ENCODE measurements at regions not wholly inside any gene's neighbourhood (a gene's known extent, or its start where the extent isn't known, plus 50 kb on each side); places are given as distances from the start of the nearest gene placed in this dataset.

DNA sequence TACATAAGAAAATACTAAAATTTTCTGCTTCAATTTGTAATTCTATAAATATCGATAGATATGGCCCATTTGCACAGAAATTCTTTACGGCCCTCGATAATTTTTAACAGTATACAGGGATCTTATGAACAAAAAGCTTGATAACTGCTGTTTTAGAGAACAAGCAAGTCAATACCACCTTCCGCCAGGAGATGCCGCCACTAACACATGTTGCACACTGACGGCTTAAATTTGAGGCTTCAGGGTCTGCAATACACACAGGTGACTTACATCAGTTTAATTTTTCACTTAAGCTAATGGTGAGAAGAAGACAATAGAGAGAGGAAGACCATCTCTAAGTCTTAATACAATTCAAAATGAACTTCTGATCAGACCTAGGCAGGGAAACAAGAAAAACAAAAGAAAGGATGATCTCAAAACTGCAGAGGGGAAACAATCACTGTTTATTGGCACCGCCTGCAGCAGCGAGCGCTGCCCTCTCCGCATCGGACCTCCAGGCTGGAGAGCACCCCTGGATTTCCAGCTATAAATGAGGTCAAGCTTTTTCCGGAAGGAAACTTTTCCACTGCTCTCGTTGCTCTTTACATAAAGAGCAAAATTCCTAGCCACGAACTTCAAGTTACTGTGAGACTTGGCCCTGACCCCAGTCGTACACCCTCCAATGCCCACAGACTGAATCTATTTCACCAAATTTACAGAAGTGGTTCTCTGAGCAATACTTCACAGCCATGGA, 53.9 kb downstream of the OTOR start:
- Histone ChIP-seq H3K9me3 (ENCODE audit: control insufficient read depth, low read depth, low read length) (no peaks in the 10 kb centered on the region), H3K4me1 (ENCODE audit: control insufficient read depth, low read depth, low read length) (no peaks in the 10 kb centered on the region), H3K27ac (ENCODE audit: low read length) (no peak overlapping the region), H3K9ac (ENCODE audit: low read length) (no peak overlapping the region), H3K27me3 (ENCODE audit: control insufficient read depth, insufficient read depth, low read length) (no peaks in the 10 kb centered on the region), H3K36me3 (ENCODE audit: control insufficient read depth, low read depth, low read length) (no peaks in the 10 kb centered on the region), H3K4me3 (ENCODE audit: low read length) (no peak overlapping the region)

- H3K4me3 ChIP-seq (ENCODE audit: low read length) = no peak overlapping the region
- H3K36me3 ChIP-seq (ENCODE audit: control insufficient read depth, low read depth, low read length) = no peaks in the 10 kb centered on the region
- no peaks in the 10 kb centered on the region for H3K4me1 ChIP-seq (ENCODE audit: control insufficient read depth, low read depth, low read length)
- no peak overlapping the region for H3K9ac ChIP-seq (ENCODE audit: low read length)
- H3K27ac ChIP-seq (ENCODE audit: low read length) = no peak overlapping the region
- H3K27me3 ChIP-seq (ENCODE audit: control insufficient read depth, insufficient read depth, low read length) = no peaks in the 10 kb centered on the region
- H3K9me3 ChIP-seq (ENCODE audit: control insufficient read depth, low read depth, low read length) = no peaks in the 10 kb centered on the region
These were observed 54.4 kb downstream of the OTOR start for GRCh38 chr20:16802652-16802935.

DNA sequence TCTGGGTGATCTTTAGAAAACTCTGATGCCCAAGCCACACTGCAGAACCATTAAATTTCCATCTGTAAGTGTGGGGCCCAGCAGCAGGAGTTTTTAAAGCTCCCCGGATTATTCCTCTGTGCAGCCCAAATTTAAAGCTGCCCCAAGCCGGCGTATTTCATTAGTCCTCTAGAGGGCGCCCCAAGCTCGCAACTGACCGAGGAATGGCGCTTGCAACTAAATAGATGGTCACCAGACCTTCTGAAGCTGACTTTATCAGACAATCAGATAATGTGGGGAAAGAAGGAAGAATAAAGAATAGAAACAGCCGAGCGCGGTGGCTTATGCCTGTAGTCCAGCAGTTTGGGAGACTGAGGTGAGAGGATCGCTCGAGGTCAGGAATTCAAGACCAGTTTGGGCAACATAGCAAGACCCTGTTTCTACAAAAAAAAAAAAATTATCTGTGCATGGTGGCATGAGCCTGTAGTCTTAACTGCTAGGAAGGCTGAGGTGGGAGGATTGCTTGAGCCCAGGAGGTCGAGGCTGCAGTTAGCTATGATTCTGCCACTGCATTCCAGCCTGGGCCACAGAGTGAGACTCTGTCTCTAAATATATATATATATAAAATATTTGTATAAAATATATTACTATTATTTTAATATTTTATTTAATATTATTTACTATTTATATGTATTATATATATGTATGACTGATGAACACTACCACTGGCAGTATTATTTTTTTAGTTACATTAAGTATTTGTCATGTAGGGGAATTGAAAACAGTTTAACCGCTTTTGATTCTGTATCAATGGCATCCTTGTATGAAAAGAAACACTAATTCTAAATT, 56.0 kb downstream of the OTOR start:
- Histone ChIP-seq H3K27ac (ENCODE audit: low read length) (no peak overlapping the region), H3K27me3 (ENCODE audit: control insufficient read depth, insufficient read depth, low read length) (no peaks in the 10 kb centered on the region), H3K9ac (ENCODE audit: low read length) (no peak overlapping the region), H3K4me1 (ENCODE audit: control insufficient read depth, low read depth, low read length) (no peaks in the 10 kb centered on the region), H3K9me3 (ENCODE audit: control insufficient read depth, low read depth, low read length) (no peaks in the 10 kb centered on the region), H3K4me3 (ENCODE audit: low read length) (no peak overlapping the region), H3K36me3 (ENCODE audit: control insufficient read depth, low read depth, low read length) (no peaks in the 10 kb centered on the region)

- Histone ChIP-seq H3K4me1 (ENCODE audit: control insufficient read depth, low read depth, low read length) (no peaks in the 10 kb centered on the region), H3K27me3 (ENCODE audit: control insufficient read depth, insufficient read depth, low read length) (no peaks in the 10 kb centered on the region), H3K9ac (ENCODE audit: low read length) (no peak overlapping the region), H3K9me3 (ENCODE audit: control insufficient read depth, low read depth, low read length) (no peaks in the 10 kb centered on the region), H3K36me3 (ENCODE audit: control insufficient read depth, low read depth, low read length) (no peaks in the 10 kb centered on the region), H3K4me3 (ENCODE audit: low read length) (no peak overlapping the region), H3K27ac (ENCODE audit: low read length) (no peak overlapping the region)
These were observed 56.6 kb downstream of the OTOR start for GRCh38 chr20:16804793-16805187.

DNA sequence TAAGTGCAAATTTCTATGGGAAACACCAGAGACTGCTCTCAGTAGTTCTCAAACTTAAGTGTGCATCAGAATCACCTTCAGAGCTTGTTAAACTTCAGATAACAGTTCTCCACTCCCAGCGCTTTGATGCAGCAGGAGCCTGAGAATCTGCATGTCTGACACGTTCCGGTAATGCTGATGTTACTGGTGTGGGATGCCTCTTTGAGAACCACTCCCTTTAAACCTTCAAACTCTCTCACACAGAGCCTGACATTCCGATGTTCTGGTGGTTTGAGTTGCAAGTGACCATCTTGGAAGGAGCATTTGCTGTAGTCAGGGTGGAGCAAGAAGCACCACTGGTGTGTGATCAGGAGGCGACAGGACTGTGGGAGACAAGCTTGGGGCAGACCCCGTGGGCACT, 57.9 kb downstream of the OTOR start:
- H3K4me3 ChIP-seq (ENCODE audit: low read length) = no peak overlapping the region
- no peaks in the 10 kb centered on the region for H3K27me3 ChIP-seq (ENCODE audit: control insufficient read depth, insufficient read depth, low read length)
- H3K9ac ChIP-seq (ENCODE audit: low read length) = no peak overlapping the region
- no peaks in the 10 kb centered on the region for H3K4me1 ChIP-seq (ENCODE audit: control insufficient read depth, low read depth, low read length)
- no peak overlapping the region for H3K27ac ChIP-seq (ENCODE audit: low read length)
- H3K36me3 ChIP-seq (ENCODE audit: control insufficient read depth, low read depth, low read length) = no peaks in the 10 kb centered on the region
- no peaks in the 10 kb centered on the region for H3K9me3 ChIP-seq (ENCODE audit: control insufficient read depth, low read depth, low read length)

DNA sequence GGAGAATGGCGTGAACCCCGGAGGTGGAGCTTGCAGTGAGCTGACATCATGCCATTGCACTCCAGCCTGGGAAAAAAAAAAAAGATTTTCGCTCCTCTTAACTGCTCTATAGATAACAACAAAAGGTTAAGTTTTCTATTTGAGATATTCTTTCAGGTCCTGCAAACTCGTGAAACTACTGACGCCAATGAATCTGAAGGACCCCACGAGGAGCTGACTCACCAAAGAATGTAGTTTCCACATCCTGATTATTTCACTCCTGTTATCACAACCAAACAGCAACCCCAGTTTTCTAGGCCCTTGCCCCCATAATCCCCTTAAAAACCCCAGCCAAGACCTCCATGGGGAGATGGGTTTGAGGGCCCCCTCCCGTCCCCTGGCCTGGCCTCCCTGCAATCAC, 58.7 kb downstream of the OTOR start:
- H3K9ac ChIP-seq (ENCODE audit: low read length) = no peak overlapping the region
- no peak overlapping the region for H3K4me3 ChIP-seq (ENCODE audit: low read length)
- H3K36me3 ChIP-seq (ENCODE audit: control insufficient read depth, low read depth, low read length) = no peaks in the 10 kb centered on the region
- no peak overlapping the region for H3K27ac ChIP-seq (ENCODE audit: low read length)
- H3K9me3 ChIP-seq (ENCODE audit: control insufficient read depth, low read depth, low read length) = no peaks in the 10 kb centered on the region
- no peaks in the 10 kb centered on the region for H3K4me1 ChIP-seq (ENCODE audit: control insufficient read depth, low read depth, low read length)
- H3K27me3 ChIP-seq (ENCODE audit: control insufficient read depth, insufficient read depth, low read length) = no peaks in the 10 kb centered on the region

- Histone ChIP-seq H3K9ac (ENCODE audit: low read length) (no peak overlapping the region), H3K4me1 (ENCODE audit: control insufficient read depth, low read depth, low read length) (no peaks in the 10 kb centered on the region), H3K27ac (ENCODE audit: low read length) (no peak overlapping the region), H3K4me3 (ENCODE audit: low read length) (no peak overlapping the region), H3K9me3 (ENCODE audit: control insufficient read depth, low read depth, low read length) (no peaks in the 10 kb centered on the region), H3K27me3 (ENCODE audit: control insufficient read depth, insufficient read depth, low read length) (no peaks in the 10 kb centered on the region), H3K36me3 (ENCODE audit: control insufficient read depth, low read depth, low read length) (no peaks in the 10 kb centered on the region)
These were observed 60.6 kb downstream of the OTOR start for GRCh38 chr20:16808796-16809195.

- H3K36me3 ChIP-seq (ENCODE audit: control insufficient read depth, low read depth, low read length) = no peaks in the 10 kb centered on the region
- H3K9ac ChIP-seq (ENCODE audit: low read length) = no peak overlapping the region
- H3K27ac ChIP-seq (ENCODE audit: low read length) = no peak overlapping the region
- H3K4me3 ChIP-seq (ENCODE audit: low read length) = no peak overlapping the region
- H3K9me3 ChIP-seq (ENCODE audit: control insufficient read depth, low read depth, low read length) = no peaks in the 10 kb centered on the region
- H3K4me1 ChIP-seq (ENCODE audit: control insufficient read depth, low read depth, low read length) = no peaks in the 10 kb centered on the region
- H3K27me3 ChIP-seq (ENCODE audit: control insufficient read depth, insufficient read depth, low read length) = no peaks in the 10 kb centered on the region
These were observed 62.1 kb downstream of the OTOR start for GRCh38 chr20:16810216-16810615.

DNA sequence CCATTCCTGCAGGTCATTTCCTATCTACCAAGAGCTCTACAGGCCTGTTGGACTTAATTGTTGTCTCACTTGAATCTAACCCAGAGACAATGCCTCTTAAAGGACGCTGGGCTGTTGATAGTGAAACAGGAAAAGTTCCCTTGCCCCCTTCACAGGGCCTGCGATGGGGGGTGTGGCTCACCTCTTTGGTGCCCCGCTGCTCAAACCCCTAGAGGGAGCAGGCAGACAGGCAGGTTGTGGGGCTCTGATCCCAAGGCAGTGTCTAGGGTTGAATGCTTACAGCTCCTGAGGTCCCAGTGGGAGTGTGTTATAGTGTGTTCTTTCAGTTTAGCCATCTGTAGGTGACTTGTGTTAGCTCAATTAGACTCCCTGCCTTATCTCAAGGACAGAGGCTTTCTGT, 68.0 kb downstream of the OTOR start:
- Histone ChIP-seq H3K36me3 (ENCODE audit: control insufficient read depth, low read depth, low read length) (no peaks in the 10 kb centered on the region), H3K27me3 (ENCODE audit: control insufficient read depth, insufficient read depth, low read length) (no peaks in the 10 kb centered on the region), H3K9ac (ENCODE audit: low read length) (no peak overlapping the region), H3K4me1 (ENCODE audit: control insufficient read depth, low read depth, low read length) (no peaks in the 10 kb centered on the region), H3K9me3 (ENCODE audit: control insufficient read depth, low read depth, low read length) (no peaks in the 10 kb centered on the region), H3K27ac (ENCODE audit: low read length) (no peak overlapping the region), H3K4me3 (ENCODE audit: low read length) (no peak overlapping the region)

DNA sequence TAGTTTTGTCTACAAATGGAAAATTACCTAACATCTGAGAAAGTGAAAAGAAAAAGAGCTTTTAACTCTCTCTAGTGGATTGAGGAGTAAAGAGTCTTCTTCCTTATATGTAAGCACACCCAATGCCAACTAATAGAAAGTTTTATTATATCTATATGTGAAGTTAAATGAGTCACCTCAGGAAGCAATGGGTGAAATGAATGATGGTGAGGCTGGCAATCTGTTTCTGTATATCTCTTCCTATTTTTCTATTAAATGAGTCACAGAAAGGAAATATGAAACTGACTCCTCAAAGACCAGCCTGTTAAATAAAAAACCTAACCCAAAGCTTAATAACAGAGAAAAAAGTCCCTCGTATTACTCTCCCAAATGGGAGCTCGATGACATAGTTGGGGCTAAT, 71.3 kb downstream of the OTOR start:
- Histone ChIP-seq H3K4me1 (ENCODE audit: control insufficient read depth, low read depth, low read length) (no peaks in the 10 kb centered on the region), H3K27me3 (ENCODE audit: control insufficient read depth, insufficient read depth, low read length) (no peaks in the 10 kb centered on the region), H3K9ac (ENCODE audit: low read length) (no peak overlapping the region), H3K36me3 (ENCODE audit: control insufficient read depth, low read depth, low read length) (no peaks in the 10 kb centered on the region), H3K9me3 (ENCODE audit: control insufficient read depth, low read depth, low read length) (peaks cover 4% of the 10 kb centered on the region), H3K27ac (ENCODE audit: low read length) (no peak overlapping the region), H3K4me3 (ENCODE audit: low read length) (no peak overlapping the region)

- H3K4me3 ChIP-seq (ENCODE audit: low read length) = no peak overlapping the region
- no peaks in the 10 kb centered on the region for H3K36me3 ChIP-seq (ENCODE audit: control insufficient read depth, low read depth, low read length)
These were observed 73.3 kb downstream of the OTOR start for GRCh38 chr20:16821211-16822089.

More at GRCh38 chr20:16821211-16822089, 73.3 kb downstream of the OTOR start:
- H3K27me3 ChIP-seq (ENCODE audit: control insufficient read depth, insufficient read depth, low read length) = no peaks in the 10 kb centered on the region
- no peak overlapping the region for H3K27ac ChIP-seq (ENCODE audit: low read length)
- peaks cover 4% of the 10 kb centered on the region for H3K9me3 ChIP-seq (ENCODE audit: control insufficient read depth, low read depth, low read length)
- H3K4me1 ChIP-seq (ENCODE audit: control insufficient read depth, low read depth, low read length) = no peaks in the 10 kb centered on the region
- H3K9ac ChIP-seq (ENCODE audit: low read length) = no peak overlapping the region
